ENCODE measurements at regions not wholly inside any gene's neighbourhood (a gene's known extent, or its start where the extent isn't known, plus 50 kb on each side); places are given as distances from the start of the nearest gene placed in this dataset.

DNA sequence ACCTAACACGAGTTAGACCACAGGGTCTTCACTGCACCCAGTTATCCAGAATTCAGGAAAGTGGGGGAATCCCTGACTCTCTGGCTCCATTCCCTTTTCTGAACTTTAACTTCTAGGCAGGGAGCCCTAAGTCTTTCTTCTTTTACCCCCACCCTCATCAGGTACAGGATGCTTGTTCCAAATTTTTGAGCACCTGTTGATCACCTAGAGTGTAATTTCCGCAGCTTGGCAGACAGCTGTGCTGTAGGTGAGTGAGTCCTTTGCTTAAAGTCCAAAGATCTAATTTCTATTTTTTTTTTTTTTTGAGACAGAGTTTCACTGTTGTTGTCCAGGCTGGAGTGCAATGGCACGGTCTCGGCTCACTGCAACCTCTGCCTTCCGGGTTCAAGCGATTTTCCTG is 89.5 kb upstream of the AKIRIN2 start:
- TF ChIP-seq CTCF (IDR thresholded peaks at IDR 0.05) (no peak), POLR2A (IDR thresholded peaks at IDR 0.05) (no peak)

All from body of pancreas (tissue), 4 donors.